ENCODE measurements at regions not wholly inside any gene's neighbourhood (a gene's known extent, or its start where the extent isn't known, plus 50 kb on each side); places are given as distances from the start of the nearest gene placed in this dataset.

DNA sequence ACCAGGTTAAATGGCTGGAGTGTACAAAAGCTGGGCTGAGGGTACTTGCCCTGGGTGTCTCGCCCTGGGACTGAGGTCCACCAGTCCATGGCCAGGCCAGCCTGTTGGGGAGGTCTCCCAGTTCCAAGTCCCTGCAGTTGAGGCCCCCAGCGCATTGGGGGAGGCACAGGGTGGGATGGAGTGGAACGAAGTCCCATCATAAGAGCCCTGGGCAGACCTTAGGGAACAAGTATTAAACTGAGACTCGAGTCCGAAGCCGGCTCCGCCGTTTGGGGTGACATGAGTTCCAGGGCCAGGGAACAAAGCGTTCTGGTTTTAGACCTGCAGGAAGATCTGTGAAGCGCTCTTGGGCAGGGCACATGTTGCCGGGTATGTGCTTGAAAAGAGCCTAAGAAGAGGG lies 84.7 kb downstream of the ALG10 start:
- no peaks in the 10 kb centered on the region for H4K20me1 ChIP-seq (ENCODE audit: insufficient read depth)
- no peak overlapping the region for H3K27ac ChIP-seq
- no TSS peak for BruUV-seq (replicated peaks)
- intact Hi-C loops (cut with micrococcal nuclease; ENCODE audit: unreplicated experiment), result no loop called here
- no peaks in the 10 kb centered on the region for H3F3A ChIP-seq (ENCODE audit: insufficient read depth, low read depth)
- no peaks in the 10 kb centered on the region for H3K36me3 ChIP-seq (ENCODE audit: low read depth)
- H3K4me2 ChIP-seq, result no peak overlapping the region
- ChIA-PET CTCF (no interaction called here), POLR2A (ENCODE audit: unreplicated experiment) (no interaction called here)
- no peaks in the 10 kb centered on the region for H3K79me2 ChIP-seq (ENCODE audit: low read depth)
- no peak overlapping the region for H3K4me3 ChIP-seq
- no peaks in the 10 kb centered on the region for H3K9me3 ChIP-seq (ENCODE audit: insufficient read depth, low read depth)
- H3K27me3 ChIP-seq (ENCODE audit: insufficient read depth, low read depth), result no peaks in the 10 kb centered on the region
- H3K4me1 ChIP-seq (replicated peaks; ENCODE audit: insufficient read depth), result peaks cover 8% of the 10 kb centered on the region
- no peak overlapping the region for H2AFZ ChIP-seq
- no peak for TF ChIP-seq EZH2 (IDR thresholded peaks at IDR 0.05; ENCODE audit: low read depth)
- TF ChIP-seq, protein P1, sequence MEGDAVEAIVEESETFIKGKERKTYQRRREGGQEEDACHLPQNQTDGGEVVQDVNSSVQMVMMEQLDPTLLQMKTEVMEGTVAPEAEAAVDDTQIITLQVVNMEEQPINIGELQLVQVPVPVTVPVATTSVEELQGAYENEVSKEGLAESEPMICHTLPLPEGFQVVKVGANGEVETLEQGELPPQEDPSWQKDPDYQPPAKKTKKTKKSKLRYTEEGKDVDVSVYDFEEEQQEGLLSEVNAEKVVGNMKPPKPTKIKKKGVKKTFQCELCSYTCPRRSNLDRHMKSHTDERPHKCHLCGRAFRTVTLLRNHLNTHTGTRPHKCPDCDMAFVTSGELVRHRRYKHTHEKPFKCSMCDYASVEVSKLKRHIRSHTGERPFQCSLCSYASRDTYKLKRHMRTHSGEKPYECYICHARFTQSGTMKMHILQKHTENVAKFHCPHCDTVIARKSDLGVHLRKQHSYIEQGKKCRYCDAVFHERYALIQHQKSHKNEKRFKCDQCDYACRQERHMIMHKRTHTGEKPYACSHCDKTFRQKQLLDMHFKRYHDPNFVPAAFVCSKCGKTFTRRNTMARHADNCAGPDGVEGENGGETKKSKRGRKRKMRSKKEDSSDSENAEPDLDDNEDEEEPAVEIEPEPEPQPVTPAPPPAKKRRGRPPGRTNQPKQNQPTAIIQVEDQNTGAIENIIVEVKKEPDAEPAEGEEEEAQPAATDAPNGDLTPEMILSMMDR (conservative IDR thresholded peaks at IDR 0.05), result no peak
- DNase-seq, result no peak
- H3K9me2 ChIP-seq (ENCODE audit: insufficient read depth), result no peaks in the 10 kb centered on the region

DNA sequence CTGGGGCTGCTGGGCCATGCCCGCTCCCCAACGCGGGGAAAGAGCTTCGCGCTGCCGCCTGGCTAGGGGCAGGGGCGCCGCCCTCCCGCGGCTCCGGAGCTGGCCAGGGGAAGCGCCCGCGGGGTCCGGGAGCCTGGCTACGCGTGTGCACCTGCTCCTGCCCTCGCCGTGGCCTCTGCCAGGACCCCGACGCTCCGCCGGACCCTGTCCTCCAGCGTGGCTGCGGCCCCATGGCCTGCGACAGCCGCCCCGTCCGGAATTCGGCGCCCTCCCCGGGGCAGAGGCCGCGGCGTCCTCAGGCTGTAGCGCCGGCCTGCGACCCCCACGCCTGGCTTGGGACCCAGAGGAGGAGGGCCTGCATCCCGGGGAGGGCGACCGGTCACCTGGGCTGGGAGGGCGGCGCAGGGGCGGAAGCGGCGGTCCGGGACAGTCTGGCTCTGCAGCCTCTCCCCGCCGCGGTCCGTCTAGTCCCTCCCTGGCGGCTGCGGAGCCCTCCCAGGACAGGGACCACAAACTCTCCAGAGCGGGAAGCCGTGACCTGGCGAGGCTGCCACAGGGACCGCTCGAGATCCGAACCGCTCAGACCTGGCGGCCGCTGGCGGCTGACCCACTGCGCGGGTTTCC lies 85.6 kb downstream of the ALG10 start:
- peaks cover 8% of the 10 kb centered on the region for H3K4me1 ChIP-seq (replicated peaks; ENCODE audit: insufficient read depth)
- ChIA-PET POLR2A (ENCODE audit: unreplicated experiment) (no interaction called here), CTCF (no interaction called here)
- no TSS peak for BruUV-seq (replicated peaks)
- H3K27me3 ChIP-seq (ENCODE audit: insufficient read depth, low read depth), result no peaks in the 10 kb centered on the region
- H3F3A ChIP-seq (ENCODE audit: insufficient read depth, low read depth), result no peaks in the 10 kb centered on the region
- no peak overlapping the region for H2AFZ ChIP-seq
- no peak overlapping the region for H3K27ac ChIP-seq
- no peak overlapping the region for H3K4me2 ChIP-seq
- intact Hi-C loops (cut with micrococcal nuclease; ENCODE audit: unreplicated experiment), result no loop called here
- H4K20me1 ChIP-seq (ENCODE audit: insufficient read depth), result no peaks in the 10 kb centered on the region
- H3K9me2 ChIP-seq (ENCODE audit: insufficient read depth), result no peaks in the 10 kb centered on the region
- TF ChIP-seq, protein P1 (conservative IDR thresholded peaks at IDR 0.05), result no peak
- TF ChIP-seq EZH2 (IDR thresholded peaks at IDR 0.05; ENCODE audit: low read depth), result no peak
- DNase-seq, result no peak
- H3K79me2 ChIP-seq (ENCODE audit: low read depth), result no peaks in the 10 kb centered on the region
- H3K9me3 ChIP-seq (ENCODE audit: insufficient read depth, low read depth), result no peaks in the 10 kb centered on the region
- H3K36me3 ChIP-seq (ENCODE audit: low read depth), result no peaks in the 10 kb centered on the region
- no peak overlapping the region for H3K4me3 ChIP-seq

DNA sequence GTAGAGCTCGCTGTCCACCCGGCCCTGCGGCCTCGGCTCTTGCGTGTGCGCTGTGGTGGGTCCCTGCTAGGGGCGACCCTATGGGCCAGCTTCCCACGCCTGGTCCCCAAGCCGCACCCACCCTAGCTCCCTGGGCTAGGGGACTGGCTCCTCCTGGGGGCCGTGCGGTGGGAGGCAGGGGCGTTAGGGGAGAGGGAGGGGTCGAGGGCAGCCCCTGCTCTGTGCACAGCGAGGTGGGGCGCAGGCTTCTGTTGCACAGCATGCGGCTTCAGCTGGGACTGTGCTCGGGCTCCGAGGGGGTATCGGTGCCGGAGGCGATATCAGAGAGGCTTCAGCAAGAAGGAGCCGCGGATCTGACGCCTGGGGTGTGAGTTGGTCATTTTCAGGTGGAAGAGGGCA lies 86.1 kb downstream of the ALG10 start:
- peaks cover 8% of the 10 kb centered on the region for H3K4me1 ChIP-seq (replicated peaks; ENCODE audit: insufficient read depth)
- DNase-seq, result no peak
- H4K20me1 ChIP-seq (ENCODE audit: insufficient read depth), result no peaks in the 10 kb centered on the region
- no peak overlapping the region for H3K4me2 ChIP-seq
- no peaks in the 10 kb centered on the region for H3K36me3 ChIP-seq (ENCODE audit: low read depth)
- H3K79me2 ChIP-seq (ENCODE audit: low read depth), result no peaks in the 10 kb centered on the region
- no peaks in the 10 kb centered on the region for H3F3A ChIP-seq (ENCODE audit: insufficient read depth, low read depth)
- H3K9me3 ChIP-seq (ENCODE audit: insufficient read depth, low read depth), result no peaks in the 10 kb centered on the region
- no peak overlapping the region for H2AFZ ChIP-seq
- no peak for TF ChIP-seq EZH2 (IDR thresholded peaks at IDR 0.05; ENCODE audit: low read depth)
- TF ChIP-seq, protein P1 (conservative IDR thresholded peaks at IDR 0.05), result no peak
- no peak overlapping the region for H3K27ac ChIP-seq
- H3K4me3 ChIP-seq, result no peak overlapping the region
- intact Hi-C loops (cut with micrococcal nuclease; ENCODE audit: unreplicated experiment), result no loop called here
- H3K27me3 ChIP-seq (ENCODE audit: insufficient read depth, low read depth), result no peaks in the 10 kb centered on the region
- no peaks in the 10 kb centered on the region for H3K9me2 ChIP-seq (ENCODE audit: insufficient read depth)
- BruUV-seq (replicated peaks), result no TSS peak
- POLR2A ChIA-PET (ENCODE audit: unreplicated experiment), result no interaction called here
- CTCF ChIA-PET, result no interaction called here
